ENCODE measurements at regions not wholly inside any gene's neighbourhood (a gene's known extent, or its start where the extent isn't known, plus 50 kb on each side); places are given as distances from the start of the nearest gene placed in this dataset.
"Not testable (repeated sequence)": the region's sequence is repeated elsewhere in the genome, so short reads cannot be mapped to it uniquely, and the experiment has no call there.

DNA sequence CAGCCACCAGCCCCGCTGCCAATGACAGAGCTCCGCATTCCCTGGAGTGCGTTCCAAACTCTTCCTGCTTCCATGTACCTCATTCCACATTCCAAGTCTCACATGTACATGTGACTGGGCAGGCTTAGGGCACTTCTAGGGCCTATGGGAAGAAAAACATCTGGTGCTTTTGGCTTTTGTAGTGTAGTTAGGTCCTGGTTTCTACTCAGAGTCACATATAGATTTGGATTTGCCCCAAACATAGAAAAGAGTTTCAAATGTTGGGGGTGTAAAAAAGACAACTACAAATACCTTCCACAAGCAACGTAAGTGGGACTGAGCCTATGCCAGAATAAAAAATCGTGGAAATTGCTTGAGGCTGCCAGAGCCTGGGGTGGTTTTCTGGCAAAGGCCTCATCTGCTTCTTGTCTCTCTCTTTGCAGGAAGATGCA lies 84.1 kb downstream of the ZNF467 start:
- H3K4me3 Mint-ChIP-seq, result no peak overlapping the region
- WGBS (ENCODE audit: insufficient coverage), result 93% methylated on average over 3 of the region's 5 CpGs
- Histone ChIP-seq H3K27me3 (ENCODE audit: control insufficient read depth in 2 of 2, insufficient read depth in 2 of 2, low read length in 2 of 2) (peaks cover 35 to 50% of the 10 kb centered on the region in 2 donors), H3K36me3 (replicated peaks in 1 of 2; ENCODE audit: control insufficient read depth in 1 of 2, insufficient read depth in 2 of 2, low read length in 2 of 2) (no peaks in the 10 kb centered on the region), H4K20me1 (ENCODE audit: insufficient read depth, low read length) (no peaks in the 10 kb centered on the region), H3K4me1 (ENCODE audit: control insufficient read depth in 1 of 2, insufficient read depth in 2 of 2, low read length in 2 of 2) (peaks cover 0 to 8% of the 10 kb centered on the region in 2 donors), H3K4me2 (replicated peaks; ENCODE audit: extremely low read depth, low read length, poor library complexity, severe bottlenecking) (no peak overlapping the region), H2AFZ (ENCODE audit: insufficient read depth, low read depth, low read length, poor library complexity, severe bottlenecking) (no peak overlapping the region), H3K9me3 (replicated peaks in 1 of 2; ENCODE audit: control insufficient read depth in 1 of 2, insufficient read depth in 1 of 2, low read length in 2 of 2) (peaks cover 0 to 23% of the 10 kb centered on the region in 2 donors), H3K79me2 (ENCODE audit: insufficient read depth, low read length) (no peaks in the 10 kb centered on the region), H3K9ac (ENCODE audit: insufficient read depth, low read length, poor library complexity, severe bottlenecking) (no peak overlapping the region), H3K27ac (ENCODE audit: low read depth in 1 of 2, low read length in 2 of 2) (no peak overlapping the region), H3K4me3 (replicated peaks in 1 of 3; ENCODE audit: low read depth in 2 of 3, low read length in 3 of 3) (no peak overlapping the region)
- H3K9me3 Mint-ChIP-seq, result peaks cover 0 to 21% (median 11%) of the 10 kb centered on the region in 7 donors
- H3K27me3 Mint-ChIP-seq (ENCODE audit: low read depth in 3 of 3), result peaks cover 40 to 42% (median 41%) of the 10 kb centered on the region in 3 donors
- H3K4me1 Mint-ChIP-seq, result peaks cover 23% of the 10 kb centered on the region
- no peak overlapping the region for H3K27ac Mint-ChIP-seq
- TF ChIP-seq, protein P1, sequence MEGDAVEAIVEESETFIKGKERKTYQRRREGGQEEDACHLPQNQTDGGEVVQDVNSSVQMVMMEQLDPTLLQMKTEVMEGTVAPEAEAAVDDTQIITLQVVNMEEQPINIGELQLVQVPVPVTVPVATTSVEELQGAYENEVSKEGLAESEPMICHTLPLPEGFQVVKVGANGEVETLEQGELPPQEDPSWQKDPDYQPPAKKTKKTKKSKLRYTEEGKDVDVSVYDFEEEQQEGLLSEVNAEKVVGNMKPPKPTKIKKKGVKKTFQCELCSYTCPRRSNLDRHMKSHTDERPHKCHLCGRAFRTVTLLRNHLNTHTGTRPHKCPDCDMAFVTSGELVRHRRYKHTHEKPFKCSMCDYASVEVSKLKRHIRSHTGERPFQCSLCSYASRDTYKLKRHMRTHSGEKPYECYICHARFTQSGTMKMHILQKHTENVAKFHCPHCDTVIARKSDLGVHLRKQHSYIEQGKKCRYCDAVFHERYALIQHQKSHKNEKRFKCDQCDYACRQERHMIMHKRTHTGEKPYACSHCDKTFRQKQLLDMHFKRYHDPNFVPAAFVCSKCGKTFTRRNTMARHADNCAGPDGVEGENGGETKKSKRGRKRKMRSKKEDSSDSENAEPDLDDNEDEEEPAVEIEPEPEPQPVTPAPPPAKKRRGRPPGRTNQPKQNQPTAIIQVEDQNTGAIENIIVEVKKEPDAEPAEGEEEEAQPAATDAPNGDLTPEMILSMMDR (IDR thresholded peaks at IDR 0.05), result no peak
- intact Hi-C loops (cut with micrococcal nuclease), result no loop called here
- H3K36me3 Mint-ChIP-seq, result peaks cover 0 to 3% of the 10 kb centered on the region in 2 donors
- DNase-seq, result no peak

DNA sequence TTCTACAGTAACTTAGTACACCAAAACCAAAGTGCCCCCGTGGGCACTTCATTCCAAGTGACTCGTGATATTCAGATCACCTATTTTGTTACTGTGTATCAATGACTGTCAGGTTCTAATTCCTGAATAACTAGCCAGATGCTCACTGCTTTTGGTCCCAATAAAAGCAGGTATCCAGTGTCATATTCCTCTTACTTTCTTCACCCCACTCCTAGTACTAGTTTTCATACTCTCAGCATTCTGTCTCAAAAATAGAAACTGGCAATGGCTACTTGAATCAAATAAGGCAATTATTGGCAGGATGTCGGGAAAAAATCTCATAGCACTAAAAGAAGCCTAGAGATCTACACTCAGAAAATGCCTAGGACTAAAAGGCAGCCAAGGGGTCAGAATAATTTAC lies 84.6 kb downstream of the ZNF467 start:
- Histone ChIP-seq H4K20me1 (ENCODE audit: insufficient read depth, low read length) (no peaks in the 10 kb centered on the region), H3K4me3 (replicated peaks in 1 of 3; ENCODE audit: low read depth in 2 of 3, low read length in 3 of 3) (no peak overlapping the region), H3K27ac (ENCODE audit: low read depth in 1 of 2, low read length in 2 of 2) (no peak overlapping the region), H3K79me2 (ENCODE audit: insufficient read depth, low read length) (no peaks in the 10 kb centered on the region), H3K27me3 (ENCODE audit: control insufficient read depth in 2 of 2, insufficient read depth in 2 of 2, low read length in 2 of 2) (peaks cover 32 to 46% of the 10 kb centered on the region in 2 donors), H3K36me3 (replicated peaks in 1 of 2; ENCODE audit: control insufficient read depth in 1 of 2, insufficient read depth in 2 of 2, low read length in 2 of 2) (no peaks in the 10 kb centered on the region), H2AFZ (ENCODE audit: insufficient read depth, low read depth, low read length, poor library complexity, severe bottlenecking) (no peak overlapping the region), H3K9ac (ENCODE audit: insufficient read depth, low read length, poor library complexity, severe bottlenecking) (no peak overlapping the region), H3K4me1 (ENCODE audit: control insufficient read depth in 1 of 2, insufficient read depth in 2 of 2, low read length in 2 of 2) (peaks cover 0 to 8% of the 10 kb centered on the region in 2 donors), H3K9me3 (replicated peaks in 1 of 2; ENCODE audit: control insufficient read depth in 1 of 2, insufficient read depth in 1 of 2, low read length in 2 of 2) (peaks cover 0 to 23% of the 10 kb centered on the region in 2 donors), H3K4me2 (replicated peaks; ENCODE audit: extremely low read depth, low read length, poor library complexity, severe bottlenecking) (no peak overlapping the region)
- peaks cover 0 to 3% of the 10 kb centered on the region in 2 donors for H3K36me3 Mint-ChIP-seq
- peaks cover 0 to 21% (median 11%) of the 10 kb centered on the region in 7 donors for H3K9me3 Mint-ChIP-seq
- TF ChIP-seq, protein P1 (IDR thresholded peaks at IDR 0.05), result no peak
- H3K27me3 Mint-ChIP-seq (ENCODE audit: low read depth in 3 of 3), result peaks cover 39 to 42% (median 40%) of the 10 kb centered on the region in 3 donors
- H3K4me3 Mint-ChIP-seq, result no peak overlapping the region
- no peak for DNase-seq
- WGBS (ENCODE audit: insufficient coverage), result 94% methylated on average over 2 of the region's 3 CpGs
- intact Hi-C loops (cut with micrococcal nuclease), result no loop called here
- no peak overlapping the region for H3K27ac Mint-ChIP-seq
- peaks cover 26% of the 10 kb centered on the region for H3K4me1 Mint-ChIP-seq

GRCh38 chr7:149687820-149688219 lies 85.6 kb downstream of the ZNF467 start:
- H3K9ac ChIP-seq (ENCODE audit: insufficient read depth, low read length, poor library complexity, severe bottlenecking); H3K27ac Mint-ChIP-seq; H3K4me1 ChIP-seq (ENCODE audit: control insufficient read depth in 1 of 2, insufficient read depth in 2 of 2, low read length in 2 of 2); H3K4me2 ChIP-seq (replicated peaks; ENCODE audit: extremely low read depth, low read length, poor library complexity, severe bottlenecking); H3K4me3 Mint-ChIP-seq; intact Hi-C loops (cut with micrococcal nuclease); H3K4me3 ChIP-seq (replicated peaks in 1 of 3; ENCODE audit: low read depth in 2 of 3, low read length in 3 of 3); DNase-seq; H3K36me3 ChIP-seq (replicated peaks in 1 of 2; ENCODE audit: control insufficient read depth in 1 of 2, insufficient read depth in 2 of 2, low read length in 2 of 2); H3K36me3 Mint-ChIP-seq; H3K79me2 ChIP-seq (ENCODE audit: insufficient read depth, low read length); H2AFZ ChIP-seq (ENCODE audit: insufficient read depth, low read depth, low read length, poor library complexity, severe bottlenecking); H3K27ac ChIP-seq (ENCODE audit: low read depth in 1 of 2, low read length in 2 of 2); H4K20me1 ChIP-seq (ENCODE audit: insufficient read depth, low read length): not testable (repeated sequence)
- 80% methylated on average over 1 of the region's 7 CpGs for WGBS (ENCODE audit: insufficient coverage)
- Histone ChIP-seq H3K9me3 (replicated peaks in 1 of 2; ENCODE audit: control insufficient read depth in 1 of 2, insufficient read depth in 1 of 2, low read length in 2 of 2) (peaks cover 0 to 22% of the 10 kb centered on the region in 2 donors), H3K27me3 (ENCODE audit: control insufficient read depth in 2 of 2, insufficient read depth in 2 of 2, low read length in 2 of 2) (peaks cover 23 to 36% of the 10 kb centered on the region in 2 donors)
- Mint-ChIP-seq H3K4me1 (peaks cover 25% of the 10 kb centered on the region), H3K27me3 (ENCODE audit: low read depth in 3 of 3) (peaks cover 30 to 32% (median 32%) of the 10 kb centered on the region in 3 donors), H3K9me3 (peaks cover 0 to 15% (median 9%) of the 10 kb centered on the region in 7 donors)

Measured in CD14-positive monocyte (primary cell).